ENCODE measurements at regions not wholly inside any gene's neighbourhood (a gene's known extent, or its start where the extent isn't known, plus 50 kb on each side); places are given as distances from the start of the nearest gene placed in this dataset.

GRCh38 chr12:115485967-115486366 lies 791.5 kb downstream of the MED13L start:
- H3K4me1 Mint-ChIP-seq = no peaks in the 10 kb centered on the region
- H3K4me3 Mint-ChIP-seq = no peak overlapping the region
- no peak for ATAC-seq
- no peak overlapping the region for H3K27ac Mint-ChIP-seq
- DNase-seq = no peak
- H3K27me3 Mint-ChIP-seq = no peaks in the 10 kb centered on the region
- H3K36me3 Mint-ChIP-seq (ENCODE audit: low read depth) = no peaks in the 10 kb centered on the region
- H3K9me3 Mint-ChIP-seq = peaks cover 6% of the 10 kb centered on the region

DNA sequence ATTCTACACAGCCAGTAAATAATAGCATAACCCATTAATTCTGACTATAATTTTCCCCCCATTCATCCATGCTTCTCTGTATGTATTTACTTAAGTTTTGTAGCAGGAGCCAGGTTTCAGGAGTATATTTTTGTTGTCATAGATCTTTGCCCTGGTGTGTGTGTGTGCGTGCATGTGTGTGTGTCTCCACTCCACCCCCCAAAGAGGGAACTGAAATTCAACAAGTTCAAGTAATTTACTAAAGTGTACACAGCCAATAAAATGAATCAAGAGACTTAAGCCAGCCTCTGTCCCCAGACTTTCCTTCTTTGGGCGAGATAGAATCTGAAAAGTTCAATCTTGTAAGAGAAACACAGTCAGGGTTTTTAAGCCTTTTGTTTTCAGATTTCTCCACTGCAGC lies 792.0 kb downstream of the MED13L start:
- H3K4me1 Mint-ChIP-seq = no peaks in the 10 kb centered on the region
- peaks cover 6% of the 10 kb centered on the region for H3K9me3 Mint-ChIP-seq
- H3K36me3 Mint-ChIP-seq (ENCODE audit: low read depth) = no peaks in the 10 kb centered on the region
- no peak for ATAC-seq
- H3K27ac Mint-ChIP-seq = no peak overlapping the region
- no peaks in the 10 kb centered on the region for H3K27me3 Mint-ChIP-seq
- H3K4me3 Mint-ChIP-seq = no peak overlapping the region
- no peak for DNase-seq

GRCh38 chr12:115482943-115483342 lies 794.5 kb downstream of the MED13L start:
- DNase-seq (no peak), ATAC-seq (no peak)
- Mint-ChIP-seq H3K4me1 (no peaks in the 10 kb centered on the region), H3K36me3 (ENCODE audit: low read depth) (no peaks in the 10 kb centered on the region), H3K27ac (no peak overlapping the region), H3K27me3 (no peaks in the 10 kb centered on the region), H3K4me3 (no peak overlapping the region), H3K9me3 (peaks cover 11% of the 10 kb centered on the region)

DNA sequence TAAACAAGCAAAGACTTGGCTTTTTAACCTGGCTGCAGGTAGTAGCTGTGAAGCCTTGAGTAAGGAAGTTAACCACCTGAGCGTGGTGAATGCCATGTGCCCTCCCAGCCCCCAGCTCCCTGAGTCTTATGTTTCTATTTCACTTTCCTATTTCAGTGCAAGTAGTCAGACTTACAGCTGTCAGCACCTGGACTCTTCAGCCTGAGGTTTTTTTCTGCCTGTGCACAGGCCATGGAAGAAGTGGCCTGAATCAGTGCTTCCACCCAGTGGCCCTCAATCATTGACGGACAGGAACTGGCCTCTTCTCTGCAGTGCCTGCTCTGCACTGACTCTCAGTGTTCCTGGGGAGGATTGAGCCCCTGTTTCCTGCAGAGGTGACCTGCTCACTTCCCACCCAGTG lies 796.4 kb downstream of the MED13L start:
- no peaks in the 10 kb centered on the region for H3K36me3 Mint-ChIP-seq (ENCODE audit: low read depth)
- no peak overlapping the region for H3K4me3 Mint-ChIP-seq
- ATAC-seq (no peak), DNase-seq (no peak)
- no peaks in the 10 kb centered on the region for H3K4me1 Mint-ChIP-seq
- H3K27me3 Mint-ChIP-seq = peaks cover under 1% of the 10 kb centered on the region
- H3K9me3 Mint-ChIP-seq = peaks cover 19% of the 10 kb centered on the region
- H3K27ac Mint-ChIP-seq = no peak overlapping the region

- Mint-ChIP-seq H3K9me3 (peaks cover 13% of the 10 kb centered on the region), H3K27me3 (peaks cover 1% of the 10 kb centered on the region), H3K4me3 (no peak overlapping the region), H3K4me1 (no peaks in the 10 kb centered on the region), H3K36me3 (ENCODE audit: low read depth) (no peaks in the 10 kb centered on the region), H3K27ac (no peak overlapping the region)
- no peak for ATAC-seq
- no peak for DNase-seq
Observed at GRCh38 chr12:115478505-115478904, 794.5 kb upstream of the TBX3 start.

DNA sequence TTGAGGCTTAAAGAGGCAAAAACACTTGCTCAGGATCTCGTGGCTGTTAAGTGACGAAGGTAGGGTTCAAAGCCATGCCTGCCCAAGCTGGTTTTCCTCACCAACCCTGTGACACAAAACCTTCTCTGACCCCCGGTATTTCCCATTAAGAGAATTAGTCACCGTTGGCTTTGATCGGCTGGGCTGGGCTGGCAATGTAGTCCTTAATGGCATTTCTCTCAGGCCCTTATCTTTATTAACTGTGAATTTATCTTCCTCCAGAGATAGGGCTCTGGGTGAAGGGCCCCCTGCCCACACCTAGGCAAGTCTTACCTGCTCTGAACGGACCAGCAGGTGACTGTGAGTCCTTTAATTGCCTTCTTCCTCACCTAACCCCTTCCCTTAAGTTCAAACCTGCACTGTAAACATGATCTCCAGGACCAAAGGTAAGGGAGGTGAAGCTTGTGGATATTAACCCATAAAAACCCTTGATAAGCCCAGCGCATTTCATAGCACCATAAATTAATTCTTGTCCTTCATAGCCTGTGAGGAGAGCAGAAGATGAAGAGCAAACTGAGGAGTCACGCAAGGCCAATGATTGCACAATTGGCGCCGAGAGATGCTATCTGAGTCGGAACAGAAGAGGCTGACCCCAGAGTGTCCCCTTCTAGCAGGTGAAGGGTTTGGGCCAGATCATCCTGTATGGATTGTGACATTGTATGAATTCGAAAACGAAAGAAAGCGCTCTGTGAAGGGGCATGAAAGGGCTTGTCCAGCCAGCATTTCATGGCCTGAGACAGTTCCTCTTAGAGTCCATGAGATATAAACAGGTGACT lies 790.8 kb upstream of the TBX3 start:
- no peaks in the 10 kb centered on the region for H3K4me1 Mint-ChIP-seq
- H3K27me3 Mint-ChIP-seq = peaks cover 1% of the 10 kb centered on the region
- DNase-seq = no peak
- H3K36me3 Mint-ChIP-seq (ENCODE audit: low read depth) = no peaks in the 10 kb centered on the region
- no peak overlapping the region for H3K4me3 Mint-ChIP-seq
- H3K9me3 Mint-ChIP-seq = peaks cover 12% of the 10 kb centered on the region
- no peak for ATAC-seq
- no peak overlapping the region for H3K27ac Mint-ChIP-seq

DNA sequence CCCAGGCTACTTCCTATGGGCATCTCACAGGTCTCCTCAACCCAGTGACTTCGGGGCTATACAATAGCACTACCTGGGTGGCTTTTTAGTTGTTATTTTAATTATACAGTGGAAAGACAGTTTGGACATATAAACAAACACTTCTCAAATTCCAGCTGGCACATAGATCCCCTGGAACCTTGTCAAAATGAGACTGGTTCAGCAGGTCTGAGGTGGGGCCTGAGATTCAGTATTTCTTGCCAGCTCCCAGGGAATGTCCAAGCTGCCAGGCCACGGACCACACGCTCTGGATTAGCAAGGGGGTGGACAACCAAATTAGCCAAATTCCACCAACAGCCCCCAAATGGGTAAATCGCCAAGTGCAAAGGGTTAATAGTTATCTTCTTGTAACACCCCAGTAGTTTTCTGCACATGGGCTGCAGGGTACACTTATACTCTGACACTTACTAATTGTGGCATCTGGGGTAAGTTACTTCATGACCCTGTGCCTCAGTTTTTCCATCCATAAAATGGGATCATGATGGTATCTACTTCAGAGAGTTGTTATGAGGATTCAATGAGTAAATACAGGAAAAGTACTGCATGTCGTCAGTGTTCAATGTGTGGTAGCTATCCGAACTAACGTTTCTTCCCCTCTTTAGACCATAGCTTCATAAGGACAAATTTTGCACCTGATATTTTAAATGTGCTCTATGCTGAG lies 789.4 kb upstream of the TBX3 start:
- DNase-seq (no peak), ATAC-seq (no peak)
- H3K9me3 Mint-ChIP-seq = peaks cover 8% of the 10 kb centered on the region
- no peaks in the 10 kb centered on the region for H3K4me1 Mint-ChIP-seq
- peaks cover 1% of the 10 kb centered on the region for H3K27me3 Mint-ChIP-seq
- no peak overlapping the region for H3K27ac Mint-ChIP-seq
- H3K36me3 Mint-ChIP-seq (ENCODE audit: low read depth) = no peaks in the 10 kb centered on the region
- H3K4me3 Mint-ChIP-seq = no peak overlapping the region

- Mint-ChIP-seq H3K27me3 (peaks cover 1% of the 10 kb centered on the region), H3K36me3 (ENCODE audit: low read depth) (no peaks in the 10 kb centered on the region), H3K27ac (no peak overlapping the region), H3K4me3 (no peak overlapping the region), H3K4me1 (no peaks in the 10 kb centered on the region), H3K9me3 (peaks cover 7% of the 10 kb centered on the region)
- ATAC-seq (no peak), DNase-seq (no peak)
Observed at GRCh38 chr12:115472852-115473251, 788.9 kb upstream of the TBX3 start.

- no peaks in the 10 kb centered on the region for H3K9me3 Mint-ChIP-seq
- H3K4me3 Mint-ChIP-seq = no peak overlapping the region
- no peaks in the 10 kb centered on the region for H3K4me1 Mint-ChIP-seq
- no peak overlapping the region for H3K27ac Mint-ChIP-seq
- H3K27me3 Mint-ChIP-seq = no peaks in the 10 kb centered on the region
- DNase-seq (no peak), ATAC-seq (no peak)
- H3K36me3 Mint-ChIP-seq (ENCODE audit: low read depth) = no peaks in the 10 kb centered on the region
Observed at GRCh38 chr12:115470977-115471376, 787.0 kb upstream of the TBX3 start.

DNA sequence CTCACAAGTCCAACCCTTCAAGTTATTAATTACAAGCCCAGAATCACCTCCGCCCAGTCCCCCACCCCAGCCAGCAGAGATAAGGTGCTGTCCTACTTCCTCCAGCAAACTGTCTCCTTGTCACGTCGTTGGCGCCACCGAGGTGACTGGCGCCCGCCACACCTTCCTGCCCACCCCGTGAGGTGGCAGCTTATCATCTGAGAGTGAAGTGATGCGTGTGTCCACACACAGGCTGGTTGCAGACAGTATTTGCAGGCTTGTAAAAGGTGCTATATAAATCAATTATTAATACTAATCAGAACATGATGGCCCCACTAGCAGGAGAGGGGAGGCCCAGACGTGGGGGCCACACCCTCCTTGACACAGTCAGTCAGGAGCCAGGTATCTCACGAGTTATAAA lies 786.6 kb upstream of the TBX3 start:
- no peak for ATAC-seq
- no peaks in the 10 kb centered on the region for H3K27me3 Mint-ChIP-seq
- no peaks in the 10 kb centered on the region for H3K9me3 Mint-ChIP-seq
- no peaks in the 10 kb centered on the region for H3K4me1 Mint-ChIP-seq
- H3K4me3 Mint-ChIP-seq = no peak overlapping the region
- no peak for DNase-seq
- H3K27ac Mint-ChIP-seq = no peak overlapping the region
- H3K36me3 Mint-ChIP-seq (ENCODE audit: low read depth) = no peaks in the 10 kb centered on the region

- H3K27me3 Mint-ChIP-seq = no peaks in the 10 kb centered on the region
- ATAC-seq = no peak
- H3K27ac Mint-ChIP-seq = no peak overlapping the region
- DNase-seq = no peak
- no peak overlapping the region for H3K4me3 Mint-ChIP-seq
- H3K9me3 Mint-ChIP-seq = no peaks in the 10 kb centered on the region
- H3K36me3 Mint-ChIP-seq (ENCODE audit: low read depth) = no peaks in the 10 kb centered on the region
- H3K4me1 Mint-ChIP-seq = no peaks in the 10 kb centered on the region
Observed at GRCh38 chr12:115468087-115468510, 784.1 kb upstream of the TBX3 start.

DNA sequence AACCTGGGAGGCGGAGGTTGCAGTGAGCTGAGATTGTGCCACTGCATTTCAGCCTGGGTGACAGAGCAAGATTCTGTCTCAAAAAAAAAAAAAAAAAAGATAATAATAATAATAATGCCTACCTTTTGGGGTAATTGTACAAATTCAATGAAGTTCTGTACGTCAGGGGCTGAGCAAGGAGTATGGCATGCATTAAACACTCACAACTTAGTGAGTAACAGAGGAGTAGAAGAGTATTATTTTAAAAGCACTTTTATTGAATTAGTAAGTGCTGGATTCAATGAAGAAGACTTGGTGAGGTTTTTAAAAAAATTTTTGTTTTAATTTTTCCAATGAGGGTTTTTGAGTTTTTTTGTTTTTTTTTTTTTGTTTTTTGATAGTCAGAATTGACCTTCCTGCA lies 783.6 kb upstream of the TBX3 start:
- DNase-seq (no peak), ATAC-seq (no peak)
- Mint-ChIP-seq H3K4me3 (no peak overlapping the region), H3K4me1 (no peaks in the 10 kb centered on the region), H3K27ac (no peak overlapping the region), H3K36me3 (ENCODE audit: low read depth) (no peaks in the 10 kb centered on the region), H3K27me3 (no peaks in the 10 kb centered on the region), H3K9me3 (no peaks in the 10 kb centered on the region)

DNA sequence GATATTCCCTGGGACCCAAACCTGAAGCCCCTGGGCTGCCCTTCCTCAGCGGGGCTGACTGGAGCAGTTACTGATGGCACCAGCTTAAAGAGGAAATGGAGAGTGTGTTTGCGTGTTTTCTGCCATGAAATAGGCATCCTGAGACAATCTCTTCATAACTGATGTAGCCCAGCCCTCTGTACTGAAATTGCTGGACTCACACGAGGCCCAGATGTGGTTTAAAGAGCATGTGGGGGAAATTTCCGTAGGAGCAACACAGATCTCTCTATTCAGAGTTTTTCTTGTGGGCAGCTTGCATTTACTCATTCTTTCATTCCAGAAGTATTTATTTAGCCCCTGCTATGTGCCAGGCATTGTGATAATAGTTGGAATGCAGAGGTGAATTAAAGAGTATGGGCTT lies 782.1 kb upstream of the TBX3 start:
- DNase-seq (no peak), ATAC-seq (no peak)
- H3K36me3 Mint-ChIP-seq (ENCODE audit: low read depth) = no peaks in the 10 kb centered on the region
- no peak overlapping the region for H3K4me3 Mint-ChIP-seq
- H3K27me3 Mint-ChIP-seq = peaks cover 2% of the 10 kb centered on the region
- H3K4me1 Mint-ChIP-seq = no peaks in the 10 kb centered on the region
- H3K9me3 Mint-ChIP-seq = peaks cover 5% of the 10 kb centered on the region
- H3K27ac Mint-ChIP-seq = no peak overlapping the region

DNA sequence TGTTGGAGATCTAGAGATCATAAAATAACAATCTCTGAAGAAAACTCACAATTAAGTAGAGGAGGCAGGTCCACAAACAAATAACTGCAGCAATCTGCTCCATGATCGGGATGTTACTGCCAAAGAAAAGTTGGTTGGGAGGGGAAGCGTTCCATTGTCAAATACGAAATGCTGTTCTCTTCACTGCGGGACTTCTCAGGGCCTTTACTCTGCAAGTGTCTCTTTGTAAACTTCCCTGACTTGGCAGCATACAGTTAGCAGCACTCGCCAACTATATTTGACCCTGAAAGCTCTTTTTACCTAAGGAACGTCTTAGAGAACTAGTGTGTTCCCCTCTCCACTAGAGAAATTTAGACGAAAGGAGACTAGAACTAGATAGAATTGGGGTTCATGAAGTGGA lies 780.7 kb upstream of the TBX3 start:
- Mint-ChIP-seq H3K4me1 (no peaks in the 10 kb centered on the region), H3K9me3 (peaks cover 5% of the 10 kb centered on the region), H3K36me3 (ENCODE audit: low read depth) (no peaks in the 10 kb centered on the region), H3K4me3 (no peak overlapping the region), H3K27ac (no peak overlapping the region), H3K27me3 (peaks cover 2% of the 10 kb centered on the region)
- no peak for ATAC-seq
- DNase-seq = no peak

GRCh38 chr12:115464111-115464581 lies 780.2 kb upstream of the TBX3 start:
- DNase-seq (no peak), ATAC-seq (no peak)
- no peaks in the 10 kb centered on the region for H3K4me1 Mint-ChIP-seq
- H3K36me3 Mint-ChIP-seq (ENCODE audit: low read depth) = no peaks in the 10 kb centered on the region
- H3K4me3 Mint-ChIP-seq = no peak overlapping the region
- H3K9me3 Mint-ChIP-seq = peaks cover 5% of the 10 kb centered on the region
- H3K27ac Mint-ChIP-seq = no peak overlapping the region
- H3K27me3 Mint-ChIP-seq = peaks cover 2% of the 10 kb centered on the region

All from activated naive CD8-positive, alpha-beta T cell treated with anti-CD3 and anti-CD28 coated beads, Interleukin-2, amount 50 U/mL, for 24 hours (primary cell).